ENCODE measurements at regions not wholly inside any gene's neighbourhood (a gene's known extent, or its start where the extent isn't known, plus 50 kb on each side); places are given as distances from the start of the nearest gene placed in this dataset.

DNA sequence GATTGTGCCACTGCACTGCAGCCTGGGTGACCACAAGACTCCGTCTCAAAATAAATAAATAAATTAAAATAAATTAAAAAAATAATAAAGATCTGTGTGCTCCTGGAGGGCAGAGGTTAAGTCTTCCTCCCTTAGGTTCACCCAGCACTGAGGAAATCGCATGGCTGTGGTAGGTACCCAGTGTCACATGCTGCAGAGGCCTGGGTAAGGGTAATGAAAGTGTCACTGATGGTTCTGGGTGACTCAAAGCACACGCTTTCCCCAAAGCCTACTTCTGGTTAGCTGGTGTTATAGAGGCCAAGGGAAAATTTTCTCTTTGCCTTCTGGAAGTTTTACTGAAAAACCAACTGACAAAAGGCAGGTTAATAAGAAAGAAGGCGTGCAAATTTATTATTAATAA lies 88.8 kb upstream of the ITGB1 start:
- TF ChIP-seq, protein P1, sequence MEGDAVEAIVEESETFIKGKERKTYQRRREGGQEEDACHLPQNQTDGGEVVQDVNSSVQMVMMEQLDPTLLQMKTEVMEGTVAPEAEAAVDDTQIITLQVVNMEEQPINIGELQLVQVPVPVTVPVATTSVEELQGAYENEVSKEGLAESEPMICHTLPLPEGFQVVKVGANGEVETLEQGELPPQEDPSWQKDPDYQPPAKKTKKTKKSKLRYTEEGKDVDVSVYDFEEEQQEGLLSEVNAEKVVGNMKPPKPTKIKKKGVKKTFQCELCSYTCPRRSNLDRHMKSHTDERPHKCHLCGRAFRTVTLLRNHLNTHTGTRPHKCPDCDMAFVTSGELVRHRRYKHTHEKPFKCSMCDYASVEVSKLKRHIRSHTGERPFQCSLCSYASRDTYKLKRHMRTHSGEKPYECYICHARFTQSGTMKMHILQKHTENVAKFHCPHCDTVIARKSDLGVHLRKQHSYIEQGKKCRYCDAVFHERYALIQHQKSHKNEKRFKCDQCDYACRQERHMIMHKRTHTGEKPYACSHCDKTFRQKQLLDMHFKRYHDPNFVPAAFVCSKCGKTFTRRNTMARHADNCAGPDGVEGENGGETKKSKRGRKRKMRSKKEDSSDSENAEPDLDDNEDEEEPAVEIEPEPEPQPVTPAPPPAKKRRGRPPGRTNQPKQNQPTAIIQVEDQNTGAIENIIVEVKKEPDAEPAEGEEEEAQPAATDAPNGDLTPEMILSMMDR (IDR thresholded peaks at IDR 0.05; ENCODE audit: low read depth, low read length) = no peak
- H3K4me3 ChIP-seq (ENCODE audit: low read depth, low read length) = no peak overlapping the region

DNA sequence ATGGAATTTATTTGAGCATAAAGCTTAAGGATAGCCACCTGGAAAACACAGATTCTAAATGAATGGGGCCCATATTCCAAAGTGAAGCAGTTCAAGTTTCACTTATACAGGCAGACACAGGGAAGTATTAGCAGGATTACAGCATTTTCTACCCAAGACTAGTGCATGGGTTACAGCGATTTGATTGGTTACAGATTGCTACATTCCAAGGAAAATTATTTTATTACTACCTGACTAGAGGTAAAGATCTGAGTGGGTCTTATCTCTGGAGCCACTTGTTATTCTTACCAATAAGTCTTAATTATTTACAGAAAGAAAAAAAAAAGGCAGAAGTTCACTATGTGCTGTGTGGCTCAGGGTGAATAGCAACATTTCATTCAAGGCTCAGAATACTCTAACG lies 87.4 kb upstream of the ITGB1 start:
- H3K4me3 ChIP-seq (ENCODE audit: low read depth, low read length) = no peak overlapping the region
- TF ChIP-seq, protein P1 (IDR thresholded peaks at IDR 0.05; ENCODE audit: low read depth, low read length) = no peak

- H3K4me3 ChIP-seq (ENCODE audit: low read depth, low read length) = no peak overlapping the region
- TF ChIP-seq, protein P1 (IDR thresholded peaks at IDR 0.05; ENCODE audit: low read depth, low read length) = no peak
Measured at GRCh38 chr10:33042565-33042964, 84.5 kb upstream of the ITGB1 start.

GRCh38 chr10:33041783-33042437 lies 83.9 kb upstream of the ITGB1 start:
- TF ChIP-seq, protein P1 (IDR thresholded peaks at IDR 0.05; ENCODE audit: low read depth, low read length) = no peak
- no peak overlapping the region for H3K4me3 ChIP-seq (ENCODE audit: low read depth, low read length)

- TF ChIP-seq, protein P1 (IDR thresholded peaks at IDR 0.05; ENCODE audit: low read depth, low read length) = no peak
- no peak overlapping the region for H3K4me3 ChIP-seq (ENCODE audit: low read depth, low read length)
Measured at GRCh38 chr10:33040436-33040835, 82.4 kb upstream of the ITGB1 start.

DNA sequence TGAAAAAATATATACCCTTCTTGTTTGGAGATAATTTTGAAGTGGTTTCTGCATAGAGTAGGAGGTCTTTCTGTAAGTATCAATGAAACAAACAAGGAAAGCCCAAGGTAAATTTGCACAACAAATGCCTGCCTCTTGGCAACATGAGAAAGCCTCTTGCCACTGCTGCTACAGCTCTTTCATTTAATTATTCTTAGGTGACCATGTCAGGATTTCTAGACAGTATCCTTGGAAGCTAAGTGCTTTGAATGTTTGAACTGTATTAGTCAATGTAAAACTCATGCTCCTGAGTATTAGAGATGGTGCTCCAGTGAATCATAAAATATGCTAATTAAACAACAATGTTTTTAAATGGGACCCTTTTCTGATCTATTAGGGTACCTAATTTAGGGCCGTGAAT lies 81.2 kb upstream of the ITGB1 start:
- TF ChIP-seq, protein P1 (IDR thresholded peaks at IDR 0.05; ENCODE audit: low read depth, low read length) = no peak

GRCh38 chr10:33038672-33039071 lies 80.6 kb upstream of the ITGB1 start:
- H3K4me3 ChIP-seq (ENCODE audit: low read depth, low read length) = no peak overlapping the region
- TF ChIP-seq, protein P1 (IDR thresholded peaks at IDR 0.05; ENCODE audit: low read depth, low read length) = no peak

More for the DNA sequence above, 81.2 kb upstream of the ITGB1 start:
- no peak overlapping the region for H3K4me3 ChIP-seq (ENCODE audit: low read depth, low read length)
